HG02623 (cell line): ENCODE measurements at regions not wholly inside any gene's neighbourhood (a gene's known extent, or its start where the extent isn't known, plus 50 kb on each side); places are given as distances from the start of the nearest gene placed in this dataset.

Source experiments
- ATAC-seq: cut with Tn5 transposase; IDR thresholded peaks from one replicate; pipeline ENCODE4 v1.9.1; 2021; ENCODE audit warnings: moderate library complexity; ENCODE audit not compliant: unreplicated experiment

DNA sequence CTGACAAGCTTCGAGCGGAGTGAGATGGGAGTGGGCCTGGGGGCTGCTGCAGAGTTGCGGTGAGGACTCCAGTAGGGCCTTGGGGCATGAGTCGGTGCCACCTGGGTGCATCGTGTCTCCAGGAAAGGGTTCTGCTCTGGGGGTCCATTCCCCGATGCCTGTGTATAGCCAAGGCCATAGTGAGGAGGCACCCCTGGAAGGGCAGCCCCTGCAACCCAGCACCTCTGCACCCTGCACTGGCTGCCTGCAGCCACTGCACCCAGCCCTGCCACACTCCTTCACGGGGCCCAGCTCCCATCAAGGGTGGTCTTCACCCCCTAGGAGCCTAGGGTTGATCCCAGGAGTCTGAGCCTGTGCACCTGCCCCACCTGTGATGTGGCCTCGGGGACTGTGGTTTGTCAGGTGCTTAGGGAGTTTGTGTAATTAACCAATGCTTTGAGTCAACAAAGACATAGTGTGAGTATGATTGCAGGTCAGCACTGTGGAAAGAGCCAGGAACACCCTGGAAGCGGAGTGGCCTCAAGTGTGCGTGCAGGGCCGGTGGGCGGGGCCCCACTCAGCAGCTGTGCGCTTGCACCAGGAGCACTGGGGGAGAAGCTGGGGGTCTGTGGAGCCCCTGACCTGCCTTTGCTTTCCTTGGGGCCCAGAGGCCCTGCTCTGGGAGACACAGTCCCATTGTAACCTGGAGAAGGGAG is 1299.3 kb downstream of the BRD1 start:
- no peak for ATAC-seq

DNA sequence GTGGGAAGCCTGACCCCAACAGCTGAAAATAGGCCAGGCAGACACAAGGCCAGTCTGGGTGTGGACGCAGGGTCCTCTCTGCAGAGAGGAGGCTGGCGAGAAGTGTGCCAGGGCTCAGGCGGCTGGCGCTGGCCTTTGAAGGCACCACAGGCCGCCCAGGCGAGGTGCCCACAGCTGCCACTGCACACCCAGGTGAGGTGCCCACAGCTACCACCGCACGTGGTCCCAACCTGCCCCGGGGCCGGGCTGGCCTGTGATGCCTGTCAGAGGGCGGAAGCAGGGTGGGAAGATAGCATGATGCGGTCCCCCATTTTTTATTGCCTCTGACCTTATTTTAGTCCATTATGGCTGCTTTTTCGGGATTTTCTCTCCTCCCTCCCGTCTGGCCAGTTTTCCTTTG is 1303.9 kb downstream of the BRD1 start:
- no peak for ATAC-seq

DNA sequence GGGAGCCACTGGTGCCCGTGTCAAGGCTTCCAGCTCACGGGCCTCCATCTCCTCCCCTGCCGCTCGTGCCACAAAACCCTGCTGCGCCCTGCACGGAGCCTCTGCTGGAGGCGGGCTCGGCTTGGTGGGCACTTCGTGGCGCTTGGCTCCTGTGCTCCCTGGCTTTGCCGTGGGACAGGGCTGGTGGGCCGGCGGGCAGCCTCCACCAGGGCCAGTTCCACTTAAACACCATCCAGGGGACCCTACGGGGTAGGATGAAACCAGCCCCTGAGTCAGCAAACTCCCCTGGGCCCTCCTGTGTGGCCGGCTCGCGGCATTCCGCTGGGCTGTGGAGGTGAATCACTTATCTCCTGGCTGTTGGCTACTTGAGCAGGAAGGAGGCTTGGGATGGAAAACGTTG is 1304.6 kb downstream of the BRD1 start:
- ATAC-seq: no peak

DNA sequence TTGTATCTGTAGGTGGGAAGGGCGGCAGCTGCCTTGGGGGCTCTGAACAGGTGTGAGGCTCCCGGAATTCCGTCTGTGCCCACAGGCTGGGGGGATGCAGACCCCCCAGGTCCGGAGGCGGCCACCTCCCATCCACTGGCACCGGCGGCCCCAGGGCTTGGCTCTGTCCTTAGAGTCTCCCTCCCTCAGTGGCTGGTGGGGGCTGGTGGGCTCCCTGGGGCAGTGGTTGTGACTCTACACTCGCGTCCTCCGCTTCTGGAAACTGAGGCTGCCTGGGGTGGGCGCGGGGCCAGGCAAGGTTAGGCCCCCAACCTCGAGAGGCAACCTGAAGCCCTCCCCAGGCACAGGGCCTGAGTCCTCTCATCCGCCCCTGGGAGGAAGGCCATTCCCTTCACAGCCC is 1305.4 kb downstream of the BRD1 start:
- no peak for ATAC-seq

DNA sequence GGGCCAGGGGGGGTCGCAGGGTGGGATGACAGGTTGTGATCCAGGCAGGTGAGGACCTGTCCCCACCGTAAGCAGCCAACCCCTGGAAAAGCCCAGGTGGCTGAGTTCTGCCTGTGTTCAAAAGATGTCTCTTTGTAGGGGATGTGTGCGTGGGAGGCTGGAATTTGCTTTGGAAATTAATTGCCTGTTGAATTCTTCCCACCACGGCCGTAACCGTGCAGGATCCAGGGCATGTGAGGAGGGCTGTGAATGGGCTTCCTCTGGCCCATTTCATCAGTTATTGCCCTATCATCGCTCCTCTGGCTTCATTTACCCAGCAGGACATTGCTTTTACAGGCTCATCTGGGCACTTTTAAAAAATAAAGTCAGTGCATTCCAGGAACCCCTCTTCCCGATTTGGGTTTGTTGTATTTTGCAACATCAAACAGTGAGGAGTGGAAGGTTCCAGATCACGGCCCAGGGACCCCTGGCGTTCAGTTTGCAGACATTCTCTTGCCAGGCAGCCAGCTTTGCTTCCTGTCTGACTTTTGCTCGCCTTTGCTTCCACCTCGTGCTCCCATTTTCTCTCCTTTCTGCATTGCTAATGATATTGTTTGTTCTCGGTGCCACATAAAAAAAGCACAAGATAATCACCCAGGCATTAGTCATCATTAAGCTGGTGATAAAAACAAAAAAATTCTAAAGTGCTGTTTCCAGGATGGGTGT is 1306.6 kb downstream of the BRD1 start:
- no peak for ATAC-seq

DNA sequence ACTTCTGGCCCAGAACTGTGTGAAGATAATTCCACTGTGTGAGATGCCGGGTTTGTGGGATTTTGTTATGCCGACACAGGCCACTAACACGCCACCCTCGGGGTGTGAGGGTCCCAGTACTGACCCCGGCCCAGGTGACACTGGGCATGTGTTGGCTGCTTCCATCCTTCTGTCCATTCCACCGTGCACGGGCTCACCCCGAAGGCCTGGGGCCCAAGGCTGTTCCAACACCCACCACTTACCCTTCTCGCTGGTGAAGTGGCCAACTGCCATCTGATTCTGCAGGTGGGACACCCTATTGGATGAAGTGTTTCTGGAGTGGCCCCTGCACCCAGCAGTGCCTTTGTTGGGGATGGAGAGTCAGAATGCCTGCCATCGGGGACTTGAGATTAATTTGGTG is 1307.5 kb downstream of the BRD1 start:
- no peak for ATAC-seq

DNA sequence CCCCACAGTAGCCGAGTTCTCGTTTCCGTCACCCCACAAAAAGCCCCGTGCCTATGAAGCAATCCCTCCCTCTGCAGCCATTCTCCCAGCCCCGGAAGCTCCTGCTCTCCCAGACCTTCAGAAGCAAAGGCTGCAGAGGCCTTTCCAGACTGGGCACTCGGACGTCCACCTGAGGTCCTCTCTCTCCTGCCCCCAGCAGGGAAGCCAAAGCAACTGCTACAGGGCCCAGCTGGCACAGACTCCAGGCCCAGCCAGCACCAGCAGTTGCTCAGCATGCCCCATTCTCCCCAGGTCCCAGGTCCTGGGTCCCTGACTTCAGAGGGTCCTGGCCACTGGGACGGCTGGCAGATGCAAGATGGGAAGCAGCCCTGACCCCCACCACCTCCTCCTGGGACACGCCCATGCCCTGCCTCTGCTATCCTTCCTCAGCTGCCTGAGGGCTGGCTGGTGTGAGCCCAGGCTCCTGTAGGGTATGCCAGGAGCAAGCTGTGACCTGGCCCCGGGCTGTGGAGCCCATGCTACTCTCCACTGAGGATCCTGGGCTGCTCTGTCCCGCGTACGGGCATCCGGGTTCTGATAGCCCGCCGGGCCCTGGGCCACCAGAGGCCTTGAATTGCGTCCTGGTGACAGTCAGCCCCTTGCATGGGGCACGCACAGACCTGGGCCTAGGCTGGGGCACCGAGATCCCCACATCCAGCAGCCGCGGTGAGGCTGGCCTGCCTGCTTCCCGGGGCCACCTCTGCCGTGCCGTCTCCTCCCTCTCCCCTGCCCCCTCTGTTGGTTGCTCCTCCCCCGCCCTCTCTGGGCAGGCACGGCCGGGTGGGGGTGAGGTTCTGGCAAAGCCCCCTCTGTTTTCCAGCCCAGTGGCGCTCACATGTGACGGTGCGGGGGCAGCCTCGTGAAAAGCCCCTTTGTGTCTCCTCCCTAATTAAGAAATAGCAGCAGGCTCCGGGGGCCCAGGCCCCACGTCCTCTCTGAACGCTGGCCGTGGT is 1310.3 kb downstream of the BRD1 start:
- ATAC-seq: no peak

DNA sequence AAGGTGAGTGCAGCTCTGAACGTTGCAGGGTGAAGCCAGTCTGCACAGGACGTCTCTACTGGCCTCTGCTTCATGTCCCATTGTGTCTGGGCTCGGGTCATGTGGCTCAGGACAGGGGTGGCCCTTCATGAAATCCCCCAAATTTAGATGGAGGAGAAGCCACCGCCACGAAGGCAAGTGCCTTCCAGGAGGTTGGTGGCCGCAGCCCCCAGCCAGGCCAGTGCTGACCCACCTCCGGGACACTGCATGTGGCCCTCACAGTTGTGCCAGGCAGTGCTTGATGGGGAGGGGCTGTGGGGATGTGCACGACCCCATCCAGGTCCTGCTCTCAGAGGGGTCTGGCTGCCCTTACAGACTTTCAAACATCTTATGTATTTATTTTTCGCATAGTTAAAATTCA is 1311.1 kb downstream of the BRD1 start:
- no peak for ATAC-seq

DNA sequence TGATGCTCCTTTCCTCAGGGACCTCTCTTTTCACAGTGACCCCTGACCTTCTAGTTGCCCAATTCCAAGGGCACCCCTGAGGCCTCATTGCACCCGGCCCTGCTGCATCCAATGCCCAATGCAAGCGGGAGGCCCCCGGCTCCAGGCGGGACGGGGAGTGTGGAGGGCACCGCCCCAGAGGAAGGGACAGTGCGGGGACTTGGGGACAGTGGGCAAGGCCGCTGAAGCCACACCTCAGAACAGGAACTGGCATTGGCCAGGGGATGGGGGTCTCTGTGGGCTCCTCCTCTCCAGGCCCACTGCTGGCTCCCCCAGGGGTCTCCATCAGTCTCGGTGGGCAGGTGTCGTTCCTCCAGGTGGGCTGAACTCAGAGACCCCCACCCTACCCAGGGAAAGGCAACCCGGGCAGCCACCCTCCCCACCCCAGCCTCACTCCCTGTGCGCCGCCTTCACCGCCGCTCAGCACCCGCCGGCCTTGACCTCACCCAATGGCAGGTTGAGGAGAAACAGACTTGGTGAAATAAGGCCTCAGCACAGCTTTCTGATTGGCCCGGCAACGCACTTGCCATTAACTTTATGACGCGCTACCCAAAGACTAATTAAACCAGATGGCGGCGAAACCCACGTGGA is 1312.0 kb downstream of the BRD1 start:
- no peak for ATAC-seq

DNA sequence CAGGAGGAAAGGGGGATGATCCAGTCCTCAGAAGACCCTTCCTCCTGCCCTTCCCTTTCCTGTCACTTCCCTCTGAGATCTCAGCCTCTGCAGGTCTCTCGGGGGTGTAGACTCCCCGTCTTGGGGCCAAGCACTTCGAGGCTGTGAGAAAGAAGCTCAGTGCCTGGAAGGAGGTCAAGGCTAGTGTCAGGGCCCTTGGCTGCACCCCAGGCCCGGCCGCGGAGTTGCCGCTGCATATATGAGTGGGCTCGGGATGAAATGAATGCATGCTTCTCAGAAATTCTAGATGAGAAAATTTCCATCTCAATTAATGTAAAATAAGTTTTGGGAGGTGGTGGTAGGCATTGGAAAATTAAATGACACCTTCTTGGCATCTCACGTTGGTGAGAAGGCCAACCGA is 1313.7 kb downstream of the BRD1 start:
- ATAC-seq: no peak

DNA sequence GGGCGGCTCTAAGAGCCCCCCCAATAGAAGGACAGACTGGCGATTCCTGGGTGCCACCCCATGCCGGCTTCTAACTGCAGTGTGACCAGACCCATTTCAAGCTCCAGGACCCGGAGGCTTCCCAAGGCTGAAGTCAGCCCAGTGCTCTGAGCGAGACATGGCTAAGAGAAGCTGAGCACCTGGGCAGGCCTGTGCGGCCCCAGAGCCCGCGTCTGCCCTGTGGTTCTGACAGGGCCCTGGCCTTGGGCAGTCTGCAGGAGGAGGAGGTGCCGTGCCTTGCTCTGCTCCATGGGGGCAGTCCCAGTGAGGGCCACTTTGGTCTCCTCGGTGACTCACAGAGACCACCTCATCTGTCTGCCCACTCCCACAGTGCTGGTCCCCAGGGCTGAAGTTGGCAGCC is 1314.2 kb downstream of the BRD1 start:
- no peak for ATAC-seq

DNA sequence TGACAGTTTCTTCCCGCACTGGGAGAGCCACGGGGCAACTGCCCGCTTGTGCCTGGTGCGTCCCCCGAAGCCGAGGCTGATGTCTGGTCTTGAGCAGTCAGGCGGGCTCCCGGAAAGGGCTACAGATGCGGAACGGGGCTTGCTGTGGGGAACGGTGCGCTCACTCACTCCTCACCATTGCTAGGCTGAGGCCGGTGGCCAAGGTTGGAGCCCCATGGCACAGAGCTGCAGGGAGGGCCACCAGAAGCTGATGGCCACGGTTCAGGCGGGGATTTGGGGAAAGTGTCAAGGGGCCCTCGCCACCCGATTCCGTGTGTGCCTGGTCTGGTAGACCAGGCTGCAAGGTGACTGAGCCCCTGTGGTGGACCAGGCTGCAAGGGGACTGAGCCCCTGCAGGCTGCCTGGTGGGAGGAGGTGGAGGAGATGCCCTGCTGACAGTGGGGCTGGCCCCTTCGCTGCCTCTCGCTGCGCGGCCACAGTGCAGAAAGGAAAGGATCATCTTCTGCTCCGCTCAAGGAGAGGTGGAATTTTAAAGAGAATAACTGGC is 1315.8 kb downstream of the BRD1 start:
- ATAC-seq: no peak

DNA sequence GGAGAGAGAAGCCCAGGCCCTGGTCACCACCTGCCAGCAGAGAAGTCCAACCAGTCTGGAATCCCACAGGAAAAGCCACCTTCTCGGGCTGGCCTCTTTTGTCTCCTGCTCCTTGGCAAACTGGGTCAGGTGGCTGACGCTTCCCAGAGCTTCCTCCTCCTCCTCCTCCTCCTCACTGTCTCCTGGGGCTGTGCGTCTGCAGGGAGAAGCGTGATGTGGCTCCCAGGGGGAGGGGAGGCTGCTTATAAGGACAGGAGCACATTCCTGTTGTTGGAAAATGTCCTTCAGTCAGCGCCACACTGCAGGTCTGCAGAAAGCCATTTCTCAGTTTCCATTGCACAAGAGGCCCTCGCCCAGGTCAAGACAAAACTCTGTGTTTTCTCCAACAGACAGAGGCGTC is 1316.5 kb downstream of the BRD1 start:
- no peak for ATAC-seq

DNA sequence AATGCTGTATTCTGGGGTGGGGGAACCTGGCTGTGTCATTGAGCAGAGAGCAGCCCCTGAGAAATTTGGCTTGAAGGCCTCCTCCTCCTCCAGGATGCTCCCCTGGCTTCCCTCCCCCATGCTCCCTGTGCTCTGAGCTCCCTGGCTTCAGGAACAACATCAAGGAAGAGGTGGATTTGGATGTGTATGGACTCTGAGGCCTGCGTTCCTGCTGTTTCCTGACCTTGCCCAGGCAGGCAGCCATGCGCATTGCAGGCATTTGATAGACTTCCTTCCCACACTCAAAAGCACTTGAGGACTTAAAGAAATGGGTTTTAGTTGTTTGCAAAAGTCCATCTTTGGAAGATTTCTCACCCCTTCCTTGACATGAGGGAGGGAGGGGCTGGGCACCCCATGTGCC is 1317.1 kb downstream of the BRD1 start:
- no peak for ATAC-seq

DNA sequence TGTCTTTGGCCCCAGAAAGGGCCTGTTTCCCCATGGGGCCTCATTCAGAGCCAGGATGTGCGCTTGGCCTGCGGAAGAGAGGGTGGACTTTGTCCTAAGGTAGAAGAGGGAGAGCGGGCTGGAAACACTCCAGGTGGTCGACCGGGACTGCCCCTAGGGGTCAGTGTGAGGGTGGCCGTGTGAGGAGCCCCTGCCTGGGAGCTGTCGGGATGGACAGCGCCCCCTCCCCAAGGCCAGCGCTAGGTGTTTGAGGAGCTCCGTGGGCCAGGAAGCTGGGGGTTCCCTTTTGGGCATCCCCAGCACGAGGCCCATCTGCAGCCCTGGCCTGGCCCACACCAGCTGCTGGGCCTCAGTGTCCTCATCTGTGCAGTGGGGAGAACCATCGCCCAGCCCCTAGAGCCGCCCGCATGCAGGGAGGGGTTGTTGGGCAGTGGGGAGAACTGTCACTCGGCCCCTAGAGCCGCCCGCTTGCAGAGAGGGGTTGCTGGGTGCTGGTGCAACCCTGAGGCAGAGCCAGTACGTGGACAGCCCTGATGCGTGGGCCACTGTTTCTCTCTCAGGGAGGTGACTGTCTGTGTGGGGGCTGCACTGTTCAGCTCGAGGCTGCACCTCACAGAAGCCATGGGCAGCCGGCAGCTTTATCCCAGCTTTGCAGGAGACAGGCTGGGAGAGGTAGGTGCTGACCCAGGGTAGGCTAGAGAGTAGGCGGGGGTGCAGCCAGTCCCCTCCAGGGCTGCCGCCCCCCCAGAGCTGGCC is 1319.9 kb downstream of the BRD1 start:
- no peak for ATAC-seq

DNA sequence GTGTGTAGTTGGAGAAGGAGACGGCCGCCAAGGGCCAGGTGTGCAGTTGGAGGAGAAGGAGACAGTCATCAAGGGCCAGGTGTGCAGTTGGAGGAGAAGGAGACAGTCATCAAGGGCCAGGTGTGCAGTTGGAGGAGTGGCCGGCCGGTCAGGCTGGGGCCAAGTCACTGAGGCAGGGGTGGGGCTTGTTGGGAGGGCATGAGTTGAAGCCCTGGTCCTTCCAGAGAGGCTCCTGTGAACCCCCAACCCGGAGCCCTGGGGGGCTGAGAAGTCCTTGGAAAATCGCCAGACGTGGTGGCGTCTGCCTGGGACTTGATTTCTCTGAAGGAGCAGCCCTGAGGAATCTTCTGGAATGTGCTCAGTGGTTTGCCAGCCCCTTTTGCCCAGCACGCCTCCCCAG is 1320.5 kb downstream of the BRD1 start:
- ATAC-seq: no peak

DNA sequence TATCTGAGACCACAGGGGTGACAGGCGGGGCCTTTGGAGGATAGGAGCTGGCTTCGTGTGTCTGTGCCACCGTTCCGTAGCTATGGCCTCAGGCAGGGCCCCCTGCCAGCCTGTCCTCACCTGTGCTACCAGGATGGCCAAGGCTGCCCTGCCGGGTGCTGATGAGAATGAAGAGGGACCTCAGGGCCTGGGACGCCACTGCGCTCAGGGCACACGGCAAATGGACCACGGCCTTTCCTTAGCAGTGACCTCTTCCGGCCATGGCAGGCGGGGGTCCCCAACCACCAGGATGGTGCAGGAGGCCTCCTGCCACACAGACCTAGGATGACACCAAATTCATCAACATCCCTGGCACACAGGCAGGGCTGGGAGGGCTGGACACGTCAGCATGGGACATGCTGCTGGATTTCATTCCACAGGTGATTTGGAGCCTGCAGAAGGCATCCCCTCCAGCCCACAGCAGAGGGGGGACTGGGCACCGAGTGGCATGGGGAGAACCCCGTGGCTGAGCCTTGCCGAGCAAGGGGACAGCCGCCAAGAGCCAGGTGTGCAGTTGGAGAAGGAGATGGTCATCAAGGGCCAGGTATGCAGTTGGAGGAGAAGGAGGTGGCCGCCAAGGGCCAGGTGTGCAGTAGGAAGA is 1321.0 kb downstream of the BRD1 start:
- no peak for ATAC-seq

DNA sequence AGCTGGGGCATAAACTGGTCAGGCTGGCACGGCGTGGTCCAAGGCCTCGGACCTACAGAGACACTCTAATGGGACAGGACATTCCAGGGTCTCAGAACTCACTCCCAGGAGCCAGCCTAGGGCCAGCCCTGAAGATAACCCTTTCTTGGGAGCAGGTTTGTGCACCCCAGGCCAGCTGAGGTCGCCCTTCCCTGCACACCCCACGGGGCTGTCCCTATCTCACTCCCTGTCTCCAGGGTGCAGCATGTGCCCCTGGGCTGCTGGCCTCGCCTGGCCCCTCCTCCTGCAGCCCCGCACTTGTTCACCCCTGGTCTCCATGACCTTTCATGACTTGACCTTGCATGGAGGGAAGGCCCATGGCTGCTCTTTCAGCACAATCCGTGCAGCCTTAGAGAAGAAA is 1321.8 kb downstream of the BRD1 start:
- ATAC-seq: no peak

DNA sequence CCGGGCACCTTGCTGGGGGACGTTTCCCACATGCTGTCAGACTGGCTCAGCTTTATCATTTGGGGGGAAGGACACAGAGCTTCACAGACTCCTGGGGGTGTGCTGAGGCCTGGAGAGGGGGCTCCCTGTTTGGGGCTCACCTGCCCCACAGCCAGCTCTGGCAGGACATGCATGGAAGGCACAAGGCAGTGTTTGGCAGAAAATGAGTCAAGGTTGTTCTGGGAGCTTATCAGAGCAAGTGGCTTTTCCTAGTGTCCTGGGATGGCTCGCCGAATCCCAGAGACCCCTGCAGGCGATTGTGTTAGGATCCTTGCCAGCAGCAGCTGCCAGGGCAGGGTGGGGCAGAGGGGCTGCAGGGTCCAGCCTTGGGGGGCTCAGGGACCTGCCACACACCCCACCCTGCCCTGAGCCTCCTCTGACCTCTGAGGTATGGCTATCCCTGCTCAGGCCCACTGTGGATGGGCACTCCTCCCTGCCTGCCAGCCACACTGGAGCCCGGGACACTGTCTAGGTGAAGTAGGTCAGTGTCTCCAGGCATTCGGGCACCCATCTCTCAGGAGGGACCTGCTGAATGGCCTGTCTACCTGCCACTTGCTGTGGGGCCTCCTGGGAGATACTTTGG is 1323.0 kb downstream of the BRD1 start:
- ATAC-seq: no peak
